HG03571 (cell line): ENCODE measurements at regions not wholly inside any gene's neighbourhood (a gene's known extent, or its start where the extent isn't known, plus 50 kb on each side); places are given as distances from the start of the nearest gene placed in this dataset.

Experiments used
- ATAC-seq: cut with Tn5 transposase; IDR thresholded peaks from one replicate; pipeline ENCODE4 v1.9.1; 2021; ENCODE audit not compliant: unreplicated experiment

- ATAC-seq = no peak
Observed at GRCh38 chrX:39834600-39834999, 263.2 kb downstream of the BCOR start.

GRCh38 chrX:39835241-39835640, 262.5 kb downstream of the BCOR start:
- ATAC-seq = no peak

GRCh38 chrX:39835776-39836175, 262.0 kb downstream of the BCOR start:
- ATAC-seq = no peak

GRCh38 chrX:39836802-39837420, 260.8 kb downstream of the BCOR start:
- no peak for ATAC-seq

GRCh38 chrX:39837688-39838087, 260.1 kb downstream of the BCOR start:
- no peak for ATAC-seq

GRCh38 chrX:39839371-39839770, 258.4 kb downstream of the BCOR start:
- no peak for ATAC-seq

GRCh38 chrX:39840133-39840532, 257.6 kb downstream of the BCOR start:
- ATAC-seq = no peak

- no peak for ATAC-seq
Observed at GRCh38 chrX:39840581-39841093, 257.1 kb downstream of the BCOR start.

GRCh38 chrX:39841604-39842003, 256.2 kb downstream of the BCOR start:
- no peak for ATAC-seq

GRCh38 chrX:39842281-39842973, 255.3 kb downstream of the BCOR start:
- no peak for ATAC-seq

GRCh38 chrX:39843318-39843717, 254.4 kb downstream of the BCOR start:
- no peak for ATAC-seq

GRCh38 chrX:39845233-39845632, 252.5 kb downstream of the BCOR start:
- ATAC-seq = no peak

GRCh38 chrX:39846460-39846859, 251.3 kb downstream of the BCOR start:
- ATAC-seq = no peak

- ATAC-seq = no peak
Observed at GRCh38 chrX:39848243-39848642, 249.5 kb downstream of the BCOR start.

GRCh38 chrX:39848900-39849299, 248.9 kb downstream of the BCOR start:
- ATAC-seq = no peak

- no peak for ATAC-seq
Observed at GRCh38 chrX:39850209-39850608, 247.5 kb downstream of the BCOR start.

GRCh38 chrX:39850630-39851152, 247.1 kb downstream of the BCOR start:
- no peak for ATAC-seq

GRCh38 chrX:39851745-39852455, 245.9 kb downstream of the BCOR start:
- ATAC-seq = no peak

- no peak for ATAC-seq
Observed at GRCh38 chrX:39852491-39852890, 245.3 kb downstream of the BCOR start.

GRCh38 chrX:39853417-39854030, 244.2 kb downstream of the BCOR start:
- no peak for ATAC-seq
